ENCODE measurements at regions not wholly inside any gene's neighbourhood (a gene's known extent, or its start where the extent isn't known, plus 50 kb on each side); places are given as distances from the start of the nearest gene placed in this dataset.

GRCh38 chr7:155987681-155988235, 175.5 kb upstream of the SHH start:
- no peaks in the 10 kb centered on the region for H3K9me3 ChIP-seq (ENCODE audit: control insufficient read depth, low read length)
- no peak overlapping the region for H3K9ac ChIP-seq (ENCODE audit: low read length)
- H3K4me1 ChIP-seq (ENCODE audit: control insufficient read depth, insufficient read depth, low read length) = no peaks in the 10 kb centered on the region
- no peak overlapping the region for H3K4me3 ChIP-seq (ENCODE audit: low read length)
- DNase-seq (ENCODE audit: low read depth) = no peak
- no peaks in the 10 kb centered on the region for H3K36me3 ChIP-seq (ENCODE audit: control insufficient read depth, insufficient read depth, low read length, severe bottlenecking)
- peaks cover 3% of the 10 kb centered on the region for H3K27me3 ChIP-seq (replicated peaks; ENCODE audit: control insufficient read depth, insufficient read depth, low read length)

GRCh38 chr7:155986497-155987160, 174.4 kb upstream of the SHH start:
- H3K4me3 ChIP-seq (ENCODE audit: low read length) = no peak overlapping the region
- no peaks in the 10 kb centered on the region for H3K9me3 ChIP-seq (ENCODE audit: control insufficient read depth, low read length)
- H3K9ac ChIP-seq (ENCODE audit: low read length) = no peak overlapping the region
- no peak for DNase-seq (ENCODE audit: low read depth)
- H3K4me1 ChIP-seq (ENCODE audit: control insufficient read depth, insufficient read depth, low read length) = no peaks in the 10 kb centered on the region
- peaks cover 3% of the 10 kb centered on the region for H3K27me3 ChIP-seq (replicated peaks; ENCODE audit: control insufficient read depth, insufficient read depth, low read length)
- H3K36me3 ChIP-seq (ENCODE audit: control insufficient read depth, insufficient read depth, low read length, severe bottlenecking) = no peaks in the 10 kb centered on the region

- DNase-seq (ENCODE audit: low read depth) = no peak
- Histone ChIP-seq H3K9me3 (ENCODE audit: control insufficient read depth, low read length) (no peaks in the 10 kb centered on the region), H3K36me3 (ENCODE audit: control insufficient read depth, insufficient read depth, low read length, severe bottlenecking) (no peaks in the 10 kb centered on the region), H3K4me3 (ENCODE audit: low read length) (no peak overlapping the region), H3K9ac (ENCODE audit: low read length) (no peak overlapping the region), H3K27me3 (replicated peaks; ENCODE audit: control insufficient read depth, insufficient read depth, low read length) (peaks cover 3% of the 10 kb centered on the region), H3K4me1 (ENCODE audit: control insufficient read depth, insufficient read depth, low read length) (no peaks in the 10 kb centered on the region)
Measured at GRCh38 chr7:155985518-155986250, 173.4 kb upstream of the SHH start.

- no peak overlapping the region for H3K9ac ChIP-seq (ENCODE audit: low read length)
- H3K36me3 ChIP-seq (ENCODE audit: control insufficient read depth, insufficient read depth, low read length, severe bottlenecking) = no peaks in the 10 kb centered on the region
- H3K9me3 ChIP-seq (ENCODE audit: control insufficient read depth, low read length) = no peaks in the 10 kb centered on the region
- peaks cover 5% of the 10 kb centered on the region for H3K27me3 ChIP-seq (replicated peaks; ENCODE audit: control insufficient read depth, insufficient read depth, low read length)
- DNase-seq (ENCODE audit: low read depth) = no peak
- no peak overlapping the region for H3K4me3 ChIP-seq (ENCODE audit: low read length)
- H3K4me1 ChIP-seq (ENCODE audit: control insufficient read depth, insufficient read depth, low read length) = no peaks in the 10 kb centered on the region
Measured at GRCh38 chr7:155984609-155985405, 172.5 kb upstream of the SHH start.

GRCh38 chr7:155984028-155984580, 171.8 kb upstream of the SHH start:
- Histone ChIP-seq H3K36me3 (ENCODE audit: control insufficient read depth, insufficient read depth, low read length, severe bottlenecking) (no peaks in the 10 kb centered on the region), H3K4me3 (ENCODE audit: low read length) (no peak overlapping the region), H3K4me1 (ENCODE audit: control insufficient read depth, insufficient read depth, low read length) (no peaks in the 10 kb centered on the region), H3K27me3 (replicated peaks; ENCODE audit: control insufficient read depth, insufficient read depth, low read length) (peaks cover 5% of the 10 kb centered on the region), H3K9me3 (ENCODE audit: control insufficient read depth, low read length) (no peaks in the 10 kb centered on the region), H3K9ac (ENCODE audit: low read length) (no peak overlapping the region)
- no peak for DNase-seq (ENCODE audit: low read depth)

GRCh38 chr7:155983176-155983815, 171.0 kb upstream of the SHH start:
- no peak for DNase-seq (ENCODE audit: low read depth)

GRCh38 chr7:155981703-155982102, 169.4 kb upstream of the SHH start:
- Histone ChIP-seq H3K9ac (ENCODE audit: low read length) (no peak overlapping the region), H3K4me3 (ENCODE audit: low read length) (no peak overlapping the region), H3K9me3 (ENCODE audit: control insufficient read depth, low read length) (no peaks in the 10 kb centered on the region), H3K36me3 (ENCODE audit: control insufficient read depth, insufficient read depth, low read length, severe bottlenecking) (no peaks in the 10 kb centered on the region), H3K4me1 (ENCODE audit: control insufficient read depth, insufficient read depth, low read length) (no peaks in the 10 kb centered on the region), H3K27me3 (replicated peaks; ENCODE audit: control insufficient read depth, insufficient read depth, low read length) (peaks cover 5% of the 10 kb centered on the region)
- no peak for DNase-seq (ENCODE audit: low read depth)

More at GRCh38 chr7:155983176-155983815, 171.0 kb upstream of the SHH start:
- Histone ChIP-seq H3K9ac (ENCODE audit: low read length) (no peak overlapping the region), H3K27me3 (replicated peaks; ENCODE audit: control insufficient read depth, insufficient read depth, low read length) (peaks cover 5% of the 10 kb centered on the region), H3K36me3 (ENCODE audit: control insufficient read depth, insufficient read depth, low read length, severe bottlenecking) (no peaks in the 10 kb centered on the region), H3K4me1 (ENCODE audit: control insufficient read depth, insufficient read depth, low read length) (no peaks in the 10 kb centered on the region), H3K4me3 (ENCODE audit: low read length) (no peak overlapping the region), H3K9me3 (ENCODE audit: control insufficient read depth, low read length) (no peaks in the 10 kb centered on the region)

GRCh38 chr7:155980841-155981240, 168.6 kb upstream of the SHH start:
- no peak overlapping the region for H3K4me3 ChIP-seq (ENCODE audit: low read length)
- H3K36me3 ChIP-seq (ENCODE audit: control insufficient read depth, insufficient read depth, low read length, severe bottlenecking) = no peaks in the 10 kb centered on the region
- H3K27me3 ChIP-seq (replicated peaks; ENCODE audit: control insufficient read depth, insufficient read depth, low read length) = peaks cover 5% of the 10 kb centered on the region
- no peaks in the 10 kb centered on the region for H3K9me3 ChIP-seq (ENCODE audit: control insufficient read depth, low read length)
- no peak for DNase-seq (ENCODE audit: low read depth)
- no peak overlapping the region for H3K9ac ChIP-seq (ENCODE audit: low read length)
- no peaks in the 10 kb centered on the region for H3K4me1 ChIP-seq (ENCODE audit: control insufficient read depth, insufficient read depth, low read length)

GRCh38 chr7:155979994-155980393, 167.7 kb upstream of the SHH start:
- peaks cover 5% of the 10 kb centered on the region for H3K27me3 ChIP-seq (replicated peaks; ENCODE audit: control insufficient read depth, insufficient read depth, low read length)
- H3K9ac ChIP-seq (ENCODE audit: low read length) = no peak overlapping the region
- H3K4me3 ChIP-seq (ENCODE audit: low read length) = no peak overlapping the region
- no peaks in the 10 kb centered on the region for H3K36me3 ChIP-seq (ENCODE audit: control insufficient read depth, insufficient read depth, low read length, severe bottlenecking)
- no peak for DNase-seq (ENCODE audit: low read depth)
- no peaks in the 10 kb centered on the region for H3K4me1 ChIP-seq (ENCODE audit: control insufficient read depth, insufficient read depth, low read length)
- H3K9me3 ChIP-seq (ENCODE audit: control insufficient read depth, low read length) = no peaks in the 10 kb centered on the region

GRCh38 chr7:155979566-155979965, 167.3 kb upstream of the SHH start:
- no peak for DNase-seq (ENCODE audit: low read depth)
- Histone ChIP-seq H3K9me3 (ENCODE audit: control insufficient read depth, low read length) (no peaks in the 10 kb centered on the region), H3K9ac (ENCODE audit: low read length) (no peak overlapping the region), H3K4me1 (ENCODE audit: control insufficient read depth, insufficient read depth, low read length) (no peaks in the 10 kb centered on the region), H3K27me3 (replicated peaks; ENCODE audit: control insufficient read depth, insufficient read depth, low read length) (peaks cover 5% of the 10 kb centered on the region), H3K36me3 (ENCODE audit: control insufficient read depth, insufficient read depth, low read length, severe bottlenecking) (no peaks in the 10 kb centered on the region), H3K4me3 (ENCODE audit: low read length) (no peak overlapping the region)

Data from adipocyte (in vitro differentiated cells).